DND-41 (cell line): ENCODE measurements at regions not wholly inside any gene's neighbourhood (a gene's known extent, or its start where the extent isn't known, plus 50 kb on each side); places are given as distances from the start of the nearest gene placed in this dataset.

Experiments
- EZH2 ChIP-seq: IDR thresholded peaks from 3 replicates; pipeline ENCODE4 v1.6.1; 2012; ENCODE audit warnings: borderline replicate concordance, low read depth, mild to moderate bottlenecking, moderate library complexity, low read length, inconsistent platforms; ENCODE audit not compliant: severe bottlenecking
- TF ChIP-seq, protein P1 (sequence below): IDR thresholded peaks from 2 replicates; pipeline ENCODE4 v1.5.1; 2012; ENCODE audit warnings: borderline replicate concordance, low read length, moderate library complexity, mild to moderate bottlenecking; ENCODE audit not compliant: poor library complexity, severe bottlenecking; ENCODE audit errors: extremely low read depth

DNA sequence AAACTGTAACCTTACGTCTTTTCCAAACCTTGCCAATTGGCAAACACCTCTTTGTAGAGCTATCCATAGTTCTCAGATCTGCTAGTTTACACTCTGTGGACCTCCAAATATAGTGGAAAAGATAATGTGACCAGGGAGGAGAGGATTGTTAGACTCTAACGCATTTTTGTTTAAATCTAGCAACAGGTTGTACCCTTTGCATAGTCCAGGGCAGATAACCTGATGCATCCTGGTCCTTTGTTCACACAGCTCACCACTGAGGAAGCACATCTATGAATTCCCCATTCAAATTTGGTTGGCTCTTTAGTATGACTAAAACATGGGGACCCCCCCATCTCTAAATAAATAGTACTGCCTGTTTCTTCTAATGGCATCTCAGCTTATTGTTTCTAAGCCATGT, 55.9 kb downstream of the PAGE2 start:
- no peak for TF ChIP-seq EZH2
- TF ChIP-seq, protein P1, sequence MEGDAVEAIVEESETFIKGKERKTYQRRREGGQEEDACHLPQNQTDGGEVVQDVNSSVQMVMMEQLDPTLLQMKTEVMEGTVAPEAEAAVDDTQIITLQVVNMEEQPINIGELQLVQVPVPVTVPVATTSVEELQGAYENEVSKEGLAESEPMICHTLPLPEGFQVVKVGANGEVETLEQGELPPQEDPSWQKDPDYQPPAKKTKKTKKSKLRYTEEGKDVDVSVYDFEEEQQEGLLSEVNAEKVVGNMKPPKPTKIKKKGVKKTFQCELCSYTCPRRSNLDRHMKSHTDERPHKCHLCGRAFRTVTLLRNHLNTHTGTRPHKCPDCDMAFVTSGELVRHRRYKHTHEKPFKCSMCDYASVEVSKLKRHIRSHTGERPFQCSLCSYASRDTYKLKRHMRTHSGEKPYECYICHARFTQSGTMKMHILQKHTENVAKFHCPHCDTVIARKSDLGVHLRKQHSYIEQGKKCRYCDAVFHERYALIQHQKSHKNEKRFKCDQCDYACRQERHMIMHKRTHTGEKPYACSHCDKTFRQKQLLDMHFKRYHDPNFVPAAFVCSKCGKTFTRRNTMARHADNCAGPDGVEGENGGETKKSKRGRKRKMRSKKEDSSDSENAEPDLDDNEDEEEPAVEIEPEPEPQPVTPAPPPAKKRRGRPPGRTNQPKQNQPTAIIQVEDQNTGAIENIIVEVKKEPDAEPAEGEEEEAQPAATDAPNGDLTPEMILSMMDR: no peak
